Myocyte (in vitro differentiated cells): ENCODE measurements at regions not wholly inside any gene's neighbourhood (a gene's known extent, or its start where the extent isn't known, plus 50 kb on each side); places are given as distances from the start of the nearest gene placed in this dataset.
"Not testable (repeated sequence)": the region's sequence is repeated elsewhere in the genome, so short reads cannot be mapped to it uniquely, and the experiment has no call there.

ENCODE experiments used
- DNase-seq: peaks from one replicate; pipeline ENCODE4 v3.0.0-alpha.2; 2012; ENCODE audit warnings: low read depth

DNA sequence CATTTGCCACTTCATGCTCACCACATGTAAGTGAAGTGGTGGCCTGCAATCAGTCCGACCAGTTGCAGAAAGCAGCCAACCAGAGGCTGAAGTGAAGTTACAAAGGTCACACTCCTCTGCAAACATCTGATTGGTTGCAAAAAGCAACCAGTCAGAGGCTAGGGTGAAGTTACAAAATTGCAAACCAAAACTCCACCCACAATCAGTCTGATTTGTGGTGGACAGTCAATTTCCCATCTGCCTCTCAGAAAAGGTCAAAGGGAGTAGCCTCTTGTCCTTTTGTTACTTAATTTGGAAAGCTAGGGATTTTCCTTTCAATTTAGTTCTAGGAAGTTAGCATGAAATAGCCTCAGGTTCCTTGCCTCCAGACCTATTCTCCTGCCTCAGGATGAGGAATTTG, 185.0 kb downstream of the UXS1 start:
- no peak for DNase-seq

DNA sequence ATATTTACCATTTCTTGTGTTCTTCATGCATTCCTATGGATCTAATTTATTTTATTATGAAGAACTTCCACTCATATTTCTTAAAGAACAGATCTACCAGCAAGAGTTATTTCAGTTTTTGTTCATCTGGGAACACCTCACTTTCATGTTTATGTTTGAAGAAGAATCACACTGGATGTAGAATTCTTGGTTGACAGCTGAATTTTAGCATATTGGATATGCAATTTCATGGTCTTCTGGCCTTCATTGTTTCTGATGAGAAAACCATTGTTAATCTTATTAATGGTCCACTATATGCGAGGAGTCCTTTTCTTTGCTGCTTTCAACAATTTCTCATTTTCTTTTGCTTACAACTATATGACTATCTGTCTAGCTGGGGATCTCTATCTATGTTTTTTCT, 189.2 kb downstream of the UXS1 start:
- DNase-seq: no peak

DNA sequence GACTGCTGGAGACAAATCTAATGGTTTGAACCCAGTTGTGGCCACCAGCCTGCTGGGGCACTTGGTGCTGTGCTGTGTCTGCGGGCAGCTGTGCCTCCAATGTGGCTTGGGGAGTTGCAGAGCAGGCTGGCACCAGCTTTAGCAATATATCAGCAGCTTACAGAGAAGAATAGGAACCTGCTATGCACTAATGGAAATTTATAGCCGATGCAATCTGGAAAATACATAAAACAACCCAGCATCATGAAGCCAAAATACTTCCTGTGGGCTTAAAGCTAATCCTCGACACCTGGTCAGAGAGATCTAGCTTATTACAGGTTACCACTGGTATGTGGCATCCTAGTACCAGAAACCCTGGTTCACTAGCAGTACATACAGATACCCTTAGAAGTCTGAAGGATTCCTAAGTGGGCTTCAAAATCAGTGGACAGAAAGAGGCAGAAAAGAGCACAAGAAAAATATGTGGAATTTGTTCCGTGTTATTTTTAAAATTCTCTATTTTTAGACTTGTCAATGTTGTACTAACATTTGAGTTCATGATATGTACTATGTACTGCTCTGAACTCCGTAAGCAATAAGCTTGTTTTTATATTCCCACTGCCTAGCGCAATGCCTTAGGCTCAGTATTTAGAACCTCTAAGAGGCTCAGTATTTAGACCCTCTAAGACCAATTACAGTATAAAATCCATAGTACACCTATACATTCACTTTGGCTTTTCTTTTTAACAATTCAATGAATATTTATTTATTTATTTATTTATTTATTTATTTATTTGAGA, 194.7 kb downstream of the UXS1 start:
- peak; percentile 24 for DNase-seq

DNA sequence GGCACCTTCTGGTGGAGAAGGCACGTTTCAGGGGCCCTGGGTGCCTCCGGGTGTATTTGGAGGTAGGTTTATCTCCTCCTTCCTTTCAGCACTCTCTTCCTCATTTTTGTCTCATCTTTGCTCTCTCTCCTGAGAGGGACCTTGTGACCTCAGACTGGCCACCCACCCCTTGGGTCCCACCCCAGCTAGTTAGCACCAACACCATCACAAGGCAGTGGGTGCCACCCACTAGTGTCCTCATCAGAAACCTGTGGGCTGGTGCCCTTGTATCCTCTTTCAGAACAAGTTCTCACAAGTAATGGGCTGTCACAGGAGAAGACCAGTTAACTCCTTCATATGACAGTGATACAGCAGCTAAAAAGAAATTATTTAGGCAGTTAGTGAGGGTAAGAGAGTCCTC, 196.4 kb downstream of the UXS1 start:
- no peak for DNase-seq

GRCh38 chr2:105990624-105991023, 203.5 kb downstream of the UXS1 start:
- no peak for DNase-seq

GRCh38 chr2:105989803-105990202, 204.3 kb downstream of the UXS1 start:
- DNase-seq: not testable (repeated sequence)

DNA sequence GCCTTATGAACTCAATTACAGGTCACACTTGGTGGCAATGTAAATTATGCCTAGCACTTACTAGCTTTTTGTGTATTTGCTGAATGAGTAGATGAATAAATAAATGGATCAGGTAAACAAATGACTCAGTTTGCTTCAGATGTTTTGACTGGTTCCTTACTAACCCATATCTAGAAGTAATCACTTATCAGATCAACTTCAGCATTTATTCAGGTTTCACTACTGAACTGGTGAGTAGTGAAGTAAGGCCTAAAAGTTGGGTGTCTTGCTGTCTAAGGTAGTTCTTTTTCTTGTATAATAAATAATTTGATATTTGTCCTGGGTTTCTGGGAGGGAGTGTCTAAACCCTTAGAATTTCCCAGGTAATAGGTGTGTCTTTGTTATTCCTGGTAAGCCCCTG, 205.0 kb downstream of the UXS1 start:
- no peak for DNase-seq

DNA sequence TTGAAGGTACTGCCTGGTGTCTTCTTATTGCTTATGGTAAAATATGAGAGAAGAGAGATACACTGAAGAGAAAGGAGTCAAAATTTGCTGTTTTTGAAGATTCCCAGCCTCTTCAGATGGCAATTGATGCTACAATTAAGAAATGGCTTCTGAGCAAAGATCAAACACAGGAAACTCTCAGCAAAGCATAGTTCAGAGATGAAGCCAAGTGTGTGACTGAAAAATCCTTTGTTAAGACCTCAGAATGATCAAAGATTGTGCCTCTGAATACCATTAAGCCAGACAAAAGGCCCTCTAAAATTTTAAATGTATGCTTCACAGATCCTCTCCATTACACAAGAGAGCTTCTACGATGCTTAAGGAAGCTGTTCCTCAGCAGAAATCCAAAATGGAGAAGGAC, 216.3 kb downstream of the UXS1 start:
- DNase-seq: no peak

GRCh38 chr2:105977212-105977611, 216.9 kb downstream of the UXS1 start:
- DNase-seq: peak; percentile 47

GRCh38 chr2:105974812-105975211, 219.3 kb downstream of the UXS1 start:
- DNase-seq: no peak

GRCh38 chr2:105972927-105973326, 221.2 kb downstream of the UXS1 start:
- DNase-seq: no peak

DNA sequence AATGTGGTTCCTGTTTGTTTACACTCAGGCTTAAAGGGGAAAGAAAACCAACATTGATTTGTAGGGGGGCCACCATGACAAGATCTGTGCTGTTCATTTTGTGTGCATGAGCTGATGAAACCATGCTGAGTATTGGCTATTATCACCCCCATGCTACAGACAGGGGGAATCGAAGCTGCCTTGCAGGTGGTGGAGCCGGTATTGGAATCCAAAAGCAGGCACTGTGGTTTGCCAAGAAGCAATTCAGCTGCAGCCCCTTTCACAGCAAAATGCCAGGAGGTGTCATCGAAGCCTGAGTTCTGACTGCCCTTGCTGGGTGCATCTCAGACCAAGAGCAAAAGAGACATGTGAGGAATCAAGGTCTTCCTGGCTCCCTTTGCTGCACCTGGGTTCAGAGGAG, 221.9 kb downstream of the UXS1 start:
- DNase-seq: no peak

- DNase-seq: no peak
These were observed 224.5 kb downstream of the UXS1 start for GRCh38 chr2:105969552-105969951.

DNA sequence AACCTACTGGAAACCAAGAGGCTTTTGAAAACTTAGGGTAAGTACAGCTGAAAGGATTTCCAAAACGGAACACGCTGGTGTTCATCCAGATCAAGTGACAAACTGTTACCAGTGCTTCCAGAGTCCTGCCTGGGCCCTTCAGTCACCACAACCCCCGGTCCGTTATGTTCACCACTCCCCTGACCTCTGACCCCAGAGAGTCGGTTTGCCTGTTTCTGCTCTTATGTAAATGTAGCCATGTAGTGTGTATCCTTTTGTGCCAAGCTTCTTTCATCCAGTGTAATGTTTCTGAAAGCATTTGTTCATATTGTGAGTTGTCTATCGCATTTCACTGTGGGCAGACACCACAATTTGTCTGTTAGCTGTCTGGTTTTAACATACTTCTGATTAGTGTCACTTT, 217.5 kb downstream of the NCK2 start:
- DNase-seq: no peak

GRCh38 chr2:105961599-105962146, 217.0 kb downstream of the NCK2 start:
- no peak for DNase-seq

DNA sequence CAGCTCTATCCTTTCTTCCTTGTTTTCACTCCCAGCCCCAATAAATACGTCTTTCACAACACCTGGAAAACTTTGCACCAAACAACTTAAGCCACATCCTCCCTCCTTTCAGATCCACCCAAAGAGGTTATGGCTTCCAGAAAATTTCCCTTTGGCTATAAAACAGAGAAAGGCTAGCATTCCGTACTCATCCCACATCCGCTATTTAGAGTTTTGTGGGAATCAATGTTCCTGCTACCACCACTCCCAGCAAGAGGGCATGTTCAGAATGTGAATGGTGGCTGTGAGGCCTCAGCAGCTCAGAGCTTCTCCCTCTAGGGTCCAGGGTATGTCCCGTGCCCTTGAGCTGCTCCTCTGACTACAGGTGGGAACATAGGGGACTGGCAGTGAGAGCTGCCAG, 214.6 kb downstream of the NCK2 start:
- no peak for DNase-seq

DNA sequence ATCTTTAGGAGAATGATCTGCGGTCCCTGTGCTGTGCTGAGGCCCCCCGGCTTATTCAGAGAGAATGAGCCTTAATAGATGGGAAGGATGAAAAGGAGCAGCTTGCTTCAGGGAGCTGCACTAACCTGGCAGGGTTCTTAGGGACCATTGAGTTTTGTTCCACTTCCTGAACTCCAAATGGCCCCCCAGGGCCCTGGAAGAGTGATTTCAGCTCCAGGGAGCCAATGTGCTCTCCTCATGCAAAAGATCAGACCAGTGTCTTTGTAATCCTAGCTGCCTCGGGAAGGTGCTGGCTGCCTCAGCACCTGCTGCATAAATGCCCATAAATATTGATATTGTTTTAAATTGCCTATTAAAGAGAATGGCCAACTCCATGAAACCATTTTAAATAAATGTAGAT, 210.2 kb downstream of the NCK2 start:
- no peak for DNase-seq

DNA sequence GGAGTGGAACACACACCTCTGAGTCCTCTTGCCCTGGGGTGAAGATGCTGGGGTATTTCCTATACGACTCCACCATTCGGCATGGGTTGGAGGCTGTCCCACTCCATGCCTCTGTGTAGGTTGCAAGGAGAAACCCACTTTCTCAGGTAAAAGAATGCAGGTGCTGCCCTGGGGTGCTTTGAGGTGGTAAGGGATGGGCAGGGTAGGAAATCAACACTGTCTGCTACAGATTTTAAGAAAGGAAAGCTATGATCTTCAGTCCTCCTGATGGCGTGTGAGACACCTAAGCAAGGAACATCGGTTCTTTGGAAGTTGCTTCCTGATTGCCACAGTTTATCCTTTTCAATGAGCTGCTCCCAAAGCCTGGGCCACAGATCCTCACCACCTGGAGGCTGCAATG, 209.2 kb downstream of the NCK2 start:
- DNase-seq: no peak

DNA sequence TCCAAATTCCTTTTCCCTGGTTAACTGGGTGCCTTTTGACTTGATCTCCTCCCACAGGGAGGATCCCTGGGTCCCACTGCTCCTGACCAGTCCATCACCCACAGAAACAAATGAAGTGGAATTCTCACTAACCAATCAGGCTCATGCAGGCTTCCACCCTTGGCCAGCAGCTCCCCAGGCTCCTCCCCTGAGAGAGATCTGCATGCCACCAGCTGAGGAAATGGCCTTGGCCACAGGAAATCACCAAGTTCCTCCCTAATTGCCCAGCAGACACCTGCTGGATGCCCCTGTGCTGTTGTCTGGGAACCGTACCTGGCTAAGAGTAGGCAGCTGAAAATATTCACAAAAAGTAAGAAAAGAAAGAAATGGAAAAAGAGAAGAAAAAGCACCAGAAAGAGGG, 207.4 kb downstream of the NCK2 start:
- no peak for DNase-seq

DNA sequence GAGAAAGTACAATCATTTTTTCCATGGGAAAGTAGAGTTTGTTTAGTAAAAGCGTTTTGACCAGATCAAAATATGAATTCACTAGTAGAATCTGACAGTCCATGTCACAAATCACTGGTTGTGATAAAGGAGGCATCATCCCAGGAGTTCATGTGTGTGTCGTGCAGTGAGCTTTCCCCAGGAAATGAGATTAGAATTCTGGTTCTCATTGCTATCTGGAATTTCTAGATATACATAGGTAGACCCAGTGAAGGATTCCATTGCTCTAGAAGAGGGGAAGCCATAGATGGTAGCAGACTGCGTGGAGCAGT, 206.6 kb downstream of the NCK2 start:
- no peak for DNase-seq

DNA sequence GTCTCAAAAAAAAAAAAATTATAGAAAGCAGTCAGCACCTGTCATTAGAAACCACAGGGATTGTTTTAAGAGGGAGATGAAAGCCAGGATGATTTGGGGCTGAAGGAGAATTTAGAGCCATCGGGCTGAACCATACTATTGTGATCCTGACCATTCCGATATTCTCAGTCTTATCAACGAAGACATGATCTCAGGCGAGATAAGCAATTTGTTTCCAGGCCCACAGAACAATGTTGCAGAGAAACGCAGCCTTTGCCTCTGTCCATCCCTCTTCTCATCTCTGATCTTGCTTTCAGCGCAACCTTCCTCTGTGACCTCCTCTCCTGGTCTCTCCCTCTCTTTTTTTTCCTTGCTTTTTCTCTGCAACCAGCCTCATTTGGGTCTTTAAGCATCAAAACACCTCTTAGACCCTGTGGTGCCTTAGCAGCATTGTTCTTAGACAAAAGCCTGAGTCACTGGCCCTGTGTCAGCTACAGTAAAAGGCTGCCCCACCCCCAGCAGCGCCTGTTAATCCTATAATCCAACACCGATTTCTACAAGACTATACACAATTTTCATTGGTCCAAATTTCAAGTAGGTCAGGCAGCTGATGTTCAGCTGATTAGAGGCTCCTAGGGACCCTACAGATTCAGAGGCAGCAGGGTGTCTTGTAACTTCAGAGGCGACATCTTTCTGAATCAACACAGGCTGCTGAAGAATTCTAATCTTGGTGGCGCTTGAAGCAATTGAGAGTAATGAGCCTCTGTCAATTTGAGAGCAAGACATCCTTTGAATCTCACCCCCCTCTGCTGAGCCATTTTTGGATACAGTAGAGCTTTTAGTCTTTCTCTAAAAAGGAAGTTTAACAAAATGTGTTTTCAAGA, 206.0 kb downstream of the NCK2 start:
- peak; percentile 15 for DNase-seq

DNA sequence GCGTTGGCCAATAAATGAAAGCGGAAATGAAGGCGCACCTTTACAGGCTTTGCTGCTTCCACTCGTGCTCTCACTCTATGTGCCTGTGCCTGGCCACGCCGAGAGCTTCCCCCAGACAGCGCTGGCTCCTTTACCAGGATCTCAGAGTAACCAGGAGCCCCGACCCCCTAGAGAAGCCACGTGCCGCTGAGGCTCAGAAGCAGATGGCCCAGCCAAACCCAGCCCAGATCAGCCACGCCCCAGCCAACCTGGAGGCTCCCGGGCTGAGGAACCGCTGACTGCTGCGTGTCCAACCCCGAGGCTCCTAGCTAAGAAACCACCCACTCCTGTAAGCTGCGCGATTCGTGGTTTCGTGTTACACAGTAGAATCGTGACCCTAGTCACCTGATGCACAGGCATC, 199.3 kb downstream of the NCK2 start:
- no peak for DNase-seq
